ENCODE measurements at regions not wholly inside any gene's neighbourhood (a gene's known extent, or its start where the extent isn't known, plus 50 kb on each side); places are given as distances from the start of the nearest gene placed in this dataset.

- TF ChIP-seq POLR2A (IDR thresholded peaks at IDR 0.05): no peak
- no peak for TF ChIP-seq CTCF (IDR thresholded peaks at IDR 0.05)
- intact Hi-C loops (cut with DNase I; ENCODE audit: low total_unique reads): no loop called here
- 70 to 74% methylated on average over 2 of the region's 2 CpGs for WGBS, 2 donors
- H3K4me3 ChIP-seq (ENCODE audit: low read depth, poor library complexity, severe bottlenecking): no peak overlapping the region
- DNase-seq (ENCODE audit: low spot score in 2 of 2): no peak
Observed at GRCh38 chr4:96342790-96343455, 503.0 kb downstream of the PDHA2 start.

- no peak for DNase-seq (ENCODE audit: low spot score in 2 of 2)
- TF ChIP-seq CTCF (IDR thresholded peaks at IDR 0.05) (no peak), POLR2A (IDR thresholded peaks at IDR 0.05) (no peak)
- intact Hi-C loops (cut with DNase I; ENCODE audit: low total_unique reads): no loop called here
- H3K4me3 ChIP-seq (ENCODE audit: low read depth, poor library complexity, severe bottlenecking): no peak overlapping the region
Observed at GRCh38 chr4:96343836-96344235, 503.9 kb downstream of the PDHA2 start.

GRCh38 chr4:96347582-96347981 is 507.7 kb downstream of the PDHA2 start:
- TF ChIP-seq POLR2A (IDR thresholded peaks at IDR 0.05) (no peak), CTCF (IDR thresholded peaks at IDR 0.05) (no peak)
- no peak overlapping the region for H3K4me3 ChIP-seq (ENCODE audit: low read depth, poor library complexity, severe bottlenecking)

GRCh38 chr4:96352051-96352517 is 512.2 kb downstream of the PDHA2 start:
- 36 to 41% methylated on average over 3 of the region's 3 CpGs for WGBS, 2 donors
- no peak for DNase-seq (ENCODE audit: low spot score in 2 of 2)
- no peak overlapping the region for H3K4me3 ChIP-seq (ENCODE audit: low read depth, poor library complexity, severe bottlenecking)
- intact Hi-C loops (cut with DNase I; ENCODE audit: low total_unique reads): no loop called here
- TF ChIP-seq CTCF (IDR thresholded peaks at IDR 0.05) (no peak), POLR2A (IDR thresholded peaks at IDR 0.05) (no peak)

More at GRCh38 chr4:96347582-96347981, 507.7 kb downstream of the PDHA2 start:
- no peak for DNase-seq (ENCODE audit: low spot score in 2 of 2)
- 76 to 79% methylated on average over 2 of the region's 2 CpGs for WGBS, 2 donors
- intact Hi-C loops (cut with DNase I; ENCODE audit: low total_unique reads): no loop called here

- H3K4me3 ChIP-seq (ENCODE audit: low read depth, poor library complexity, severe bottlenecking): no peak overlapping the region
- TF ChIP-seq POLR2A (IDR thresholded peaks at IDR 0.05) (no peak), CTCF (IDR thresholded peaks at IDR 0.05) (no peak)
- DNase-seq (ENCODE audit: low spot score in 2 of 2): no peak
- WGBS, 2 donors: 42 to 44% methylated on average over 2 of the region's 2 CpGs
- intact Hi-C loops (cut with DNase I; ENCODE audit: low total_unique reads): no loop called here
Observed at GRCh38 chr4:96354036-96354712, 514.3 kb downstream of the PDHA2 start.
